GM18511 (cell line): ENCODE measurements at regions not wholly inside any gene's neighbourhood (a gene's known extent, or its start where the extent isn't known, plus 50 kb on each side); places are given as distances from the start of the nearest gene placed in this dataset.

Source experiments
- ATAC-seq: cut with Tn5 transposase; IDR thresholded peaks from one replicate; pipeline ENCODE4 v1.9.1; 2021; ENCODE audit warnings: mild to moderate bottlenecking, moderate library complexity; ENCODE audit not compliant: unreplicated experiment

DNA sequence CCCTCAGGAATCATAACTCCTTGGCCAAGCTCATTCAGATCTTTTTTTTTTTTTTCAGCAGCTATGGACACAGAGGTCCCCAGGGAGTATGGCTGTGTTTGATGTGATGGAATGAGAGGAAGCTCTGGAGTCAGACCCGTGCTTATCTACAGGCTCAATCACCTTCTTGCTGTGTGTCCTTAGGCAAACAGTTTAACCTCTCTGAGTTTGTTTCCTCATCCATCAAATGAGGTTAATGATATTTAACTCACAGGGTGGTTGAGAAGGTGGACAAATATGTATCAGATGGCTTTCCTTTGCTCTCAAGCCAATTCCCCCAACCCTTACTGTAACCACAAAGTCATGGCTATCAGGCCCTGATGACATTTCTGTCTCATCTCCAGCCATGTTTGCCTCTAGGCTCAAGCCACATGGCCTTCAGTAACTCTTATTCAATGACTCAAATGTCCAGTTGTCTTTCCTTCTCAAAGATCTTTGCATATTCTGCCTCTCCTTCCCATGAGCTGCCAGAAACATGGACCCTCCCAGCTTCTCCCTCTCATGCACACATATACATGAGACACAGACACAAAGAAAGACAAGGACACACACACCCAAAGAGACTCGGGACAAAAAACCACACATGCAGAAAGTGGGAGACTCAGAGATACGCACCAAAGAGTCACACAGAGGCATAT, 303.5 kb upstream of the KAZN start:
- ATAC-seq, result no peak

GRCh38 chr1:14296795-14297194, 301.7 kb upstream of the KAZN start:
- ATAC-seq, result no peak

- ATAC-seq, result no peak
These were observed 301.1 kb upstream of the KAZN start for GRCh38 chr1:14297356-14297755.

DNA sequence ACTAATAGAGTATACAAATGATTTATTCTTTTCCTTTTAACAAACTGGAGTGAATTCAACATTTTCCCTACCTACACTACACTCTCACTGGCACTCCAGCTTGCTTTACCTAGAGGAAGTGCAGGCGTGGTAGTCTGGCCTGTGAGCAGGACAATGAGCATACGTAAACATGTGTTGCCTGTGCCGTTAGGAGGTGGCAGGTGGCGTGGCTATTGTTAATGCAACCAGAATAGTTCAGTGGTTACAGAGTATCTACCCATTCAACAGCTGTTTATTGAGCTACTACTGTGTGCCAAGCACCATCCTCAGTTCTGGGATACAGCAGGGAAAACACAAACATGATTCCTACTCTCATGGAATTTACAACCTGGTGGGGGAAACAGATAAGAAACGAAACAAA, 299.7 kb upstream of the KAZN start:
- no peak for ATAC-seq

DNA sequence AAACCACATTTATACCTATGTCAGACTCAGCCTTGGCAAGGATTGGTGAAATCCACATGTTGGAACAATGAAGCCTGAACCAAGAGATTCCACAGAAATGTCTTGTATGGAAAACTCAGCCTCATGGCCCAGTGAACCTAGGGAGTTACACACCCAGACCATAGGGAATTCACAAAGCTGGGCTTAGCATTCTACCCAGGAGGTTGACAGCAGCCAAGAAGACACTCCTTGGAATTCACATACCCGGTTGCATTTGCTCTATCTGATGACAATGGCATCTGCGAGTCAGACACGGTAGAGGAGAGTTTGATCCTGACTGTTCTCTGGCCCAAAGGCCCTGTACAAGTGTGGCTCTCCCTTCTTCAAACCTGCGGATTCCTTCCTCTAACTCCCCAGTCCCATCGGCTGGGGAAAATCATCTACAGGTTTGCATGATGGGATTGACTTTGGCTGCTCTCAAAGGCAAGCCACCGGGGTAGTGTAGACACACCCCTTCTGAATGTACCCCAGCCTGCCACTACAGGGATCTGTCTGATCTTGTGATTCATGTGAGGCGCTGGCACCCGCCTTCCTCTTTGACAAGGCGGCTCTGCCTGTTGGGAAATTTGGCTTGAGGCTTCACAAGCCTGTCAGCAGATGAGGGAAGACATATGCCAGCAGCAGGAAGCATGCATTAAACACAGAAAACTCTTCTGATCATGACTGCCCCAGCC, 297.3 kb upstream of the KAZN start:
- no peak for ATAC-seq

- no peak for ATAC-seq
These were observed 296.8 kb upstream of the KAZN start for GRCh38 chr1:14301704-14302024.

DNA sequence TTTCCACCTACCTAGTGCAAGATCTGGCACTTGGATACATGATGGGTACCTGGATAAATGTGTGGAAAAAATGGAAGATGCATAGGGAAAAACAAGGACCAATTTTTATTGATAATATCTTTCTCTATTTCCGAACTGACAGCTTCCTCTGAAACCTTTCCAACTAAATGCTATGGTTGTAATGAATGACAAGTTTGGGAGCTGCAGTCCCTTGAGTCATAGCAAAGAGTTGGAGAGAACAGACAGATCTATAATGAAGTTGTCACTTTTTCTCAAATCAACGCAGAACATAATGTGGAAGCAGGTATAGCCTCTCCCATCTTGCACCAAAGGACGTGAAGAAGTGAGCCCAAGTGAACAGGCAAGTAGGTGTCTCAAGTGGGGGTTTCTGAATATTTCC, 296.5 kb upstream of the KAZN start:
- ATAC-seq, result no peak

GRCh38 chr1:14303011-14303410, 295.5 kb upstream of the KAZN start:
- no peak for ATAC-seq

DNA sequence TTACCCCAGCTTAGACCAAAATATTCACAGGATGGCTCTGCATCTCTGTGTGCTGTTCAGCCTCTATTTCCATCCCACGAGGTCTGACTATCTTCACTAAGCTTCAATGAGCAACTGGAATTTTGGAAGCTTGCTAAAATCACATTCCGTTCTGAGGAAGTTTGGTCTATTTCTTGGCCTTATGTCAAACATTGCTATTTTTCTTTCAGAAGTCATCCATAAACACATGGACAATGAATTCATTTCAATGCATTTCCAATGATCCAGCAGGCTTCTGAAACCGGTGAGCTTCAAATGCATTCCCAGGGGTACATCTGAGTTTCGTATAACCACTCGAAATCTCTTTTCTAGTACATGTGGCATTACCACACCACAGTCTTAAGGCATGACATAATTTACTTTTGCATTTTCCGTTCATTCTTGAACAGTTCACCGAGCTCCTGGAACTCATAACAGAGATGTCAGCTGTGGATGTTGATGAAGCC, 294.1 kb upstream of the KAZN start:
- no peak for ATAC-seq

DNA sequence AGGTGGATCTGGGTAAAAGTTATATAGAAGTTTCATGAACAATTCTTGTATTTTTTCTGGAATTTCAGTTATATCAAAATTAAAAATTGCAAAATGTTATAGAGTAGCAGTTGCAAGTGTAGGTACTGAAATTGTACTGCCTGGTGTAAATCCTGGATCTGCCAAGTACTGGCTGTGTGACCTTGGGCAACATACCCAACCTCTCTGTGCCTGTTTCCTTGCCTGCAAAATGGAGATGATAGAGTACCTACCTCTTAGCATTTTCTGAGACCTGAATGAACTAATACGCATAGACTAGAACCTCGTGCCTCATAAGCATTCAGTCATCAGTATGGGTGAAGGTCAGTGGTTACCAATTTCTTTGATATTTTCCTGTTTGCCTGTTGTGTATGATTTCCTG, 290.0 kb upstream of the KAZN start:
- ATAC-seq, result no peak

DNA sequence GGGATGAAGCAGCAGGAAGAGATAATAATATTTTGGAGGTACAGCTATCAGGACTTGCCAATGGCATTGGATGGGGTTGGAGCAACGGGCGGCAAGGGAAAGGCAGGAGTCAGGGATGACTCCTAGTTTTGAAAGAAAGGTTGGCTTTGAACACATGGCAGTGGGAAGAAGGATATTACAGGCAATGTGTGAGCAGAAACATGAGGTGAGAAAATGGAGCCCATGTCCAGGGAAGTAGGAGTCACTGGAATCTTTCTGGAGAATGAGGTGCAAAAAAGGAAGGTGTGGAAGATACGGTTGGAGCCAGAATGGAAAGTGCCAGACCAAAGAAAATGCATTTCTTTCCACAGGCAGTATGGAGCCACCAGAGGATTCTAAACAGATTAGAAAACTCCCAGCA, 288.5 kb upstream of the KAZN start:
- ATAC-seq, result no peak

DNA sequence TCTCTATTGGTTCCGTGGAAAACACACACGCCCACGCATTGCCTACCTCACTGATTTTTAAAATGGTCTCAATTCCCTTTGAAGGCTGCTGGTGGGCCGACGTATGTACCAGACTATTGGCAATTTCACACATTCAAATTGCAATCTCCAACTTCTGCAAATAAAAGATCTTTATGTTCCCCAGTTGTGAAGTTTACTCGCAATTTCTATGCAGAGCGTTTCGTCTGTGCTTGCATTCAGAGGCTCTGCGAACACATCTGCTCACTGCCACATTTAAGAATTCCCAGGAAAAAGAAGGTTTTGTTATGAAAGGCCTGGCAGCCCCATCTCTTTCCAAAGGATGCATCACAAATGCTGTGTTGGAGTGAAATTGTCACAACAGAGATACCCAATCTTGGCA, 288.0 kb upstream of the KAZN start:
- ATAC-seq, result no peak

DNA sequence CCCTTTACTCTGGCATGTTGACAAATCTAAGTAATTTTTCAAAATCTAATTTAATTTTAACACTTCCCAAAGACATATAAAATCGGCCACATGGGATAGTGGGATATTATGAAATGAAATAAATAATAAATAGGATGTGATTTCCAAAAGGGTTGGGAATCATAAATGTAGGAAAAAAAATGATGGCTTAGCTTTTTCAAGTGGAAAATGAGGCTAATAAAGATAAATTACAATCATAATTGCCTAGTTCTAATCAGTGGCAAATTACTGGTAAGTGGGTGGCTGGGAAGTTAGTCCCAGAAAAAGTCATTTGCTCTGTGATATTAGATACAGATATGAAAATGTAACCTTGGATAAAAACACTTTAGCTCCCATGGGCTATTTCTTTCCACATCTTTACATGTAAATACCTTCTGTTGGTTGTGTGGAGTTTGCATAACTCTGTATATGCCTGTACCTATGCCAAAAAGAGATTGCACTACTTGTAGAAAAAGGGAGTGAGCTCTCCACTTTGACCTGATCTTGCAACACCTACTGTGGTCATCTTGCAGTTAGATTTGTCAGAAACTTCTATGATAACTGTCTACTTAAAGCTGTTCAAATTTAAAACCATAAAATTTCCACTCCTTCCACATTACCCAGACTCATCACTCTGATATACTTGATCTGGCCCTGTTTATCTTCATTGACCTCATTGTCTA, 284.6 kb upstream of the KAZN start:
- ATAC-seq, result no peak

DNA sequence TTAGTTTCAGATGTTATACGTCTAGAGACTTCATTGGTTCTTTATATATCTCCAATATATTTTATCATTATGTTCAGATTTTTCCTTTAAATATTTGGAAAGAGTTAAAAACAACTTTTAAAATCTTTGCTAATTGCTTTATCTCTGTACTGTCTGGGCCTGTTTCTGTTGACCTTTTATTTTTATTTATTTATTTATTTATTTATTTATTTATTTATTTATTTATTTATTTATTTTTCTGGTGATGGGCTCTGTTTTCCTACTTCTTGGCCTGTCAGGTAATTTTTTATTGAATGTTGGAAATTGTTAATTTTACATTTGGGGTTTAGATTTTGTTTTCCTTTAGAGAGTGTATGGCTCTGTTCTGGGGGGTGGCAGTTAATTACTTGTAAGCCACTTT, 279.7 kb upstream of the KAZN start:
- ATAC-seq, result no peak

GRCh38 chr1:14320518-14320917, 278.0 kb upstream of the KAZN start:
- ATAC-seq, result no peak

DNA sequence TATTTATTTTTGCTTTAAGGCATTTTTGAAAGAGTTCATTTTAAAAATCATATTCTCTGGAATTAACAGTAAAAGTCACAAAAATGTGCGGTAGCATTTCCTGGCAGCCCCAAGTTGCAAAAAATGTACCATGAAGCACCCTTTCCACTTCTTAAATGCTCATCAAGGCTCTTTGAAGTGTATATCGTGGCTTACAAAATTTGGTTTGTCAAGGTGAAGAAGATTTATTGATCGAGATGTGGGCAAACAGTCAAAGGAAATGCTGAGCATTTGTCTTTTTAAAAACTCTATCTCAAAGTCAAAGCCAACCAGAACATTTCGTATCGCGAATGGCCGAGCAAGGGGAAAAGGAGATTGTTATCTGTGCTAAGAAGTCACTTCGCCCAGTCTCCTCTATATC, 277.5 kb upstream of the KAZN start:
- no peak for ATAC-seq

DNA sequence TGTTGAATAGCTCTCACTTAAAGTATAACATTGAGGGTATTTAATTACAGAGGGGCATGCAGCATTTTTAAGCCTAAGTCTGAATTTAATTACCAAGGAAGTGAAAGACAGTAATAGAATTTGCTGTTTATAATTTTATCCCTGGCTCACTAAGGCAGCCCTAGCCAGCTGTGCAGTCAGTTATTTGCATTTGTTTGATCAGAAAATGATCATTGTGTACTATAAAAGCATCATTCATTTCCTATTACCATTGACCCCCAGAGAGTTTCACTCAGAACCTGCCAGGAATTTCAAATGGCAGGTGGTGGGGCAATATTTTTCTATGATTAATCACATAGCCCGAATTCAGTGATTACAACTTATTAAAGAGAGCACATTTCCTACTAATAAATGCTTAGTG, 277.1 kb upstream of the KAZN start:
- no peak for ATAC-seq

GRCh38 chr1:14323568-14324247, 274.8 kb upstream of the KAZN start:
- ATAC-seq, result no peak

- ATAC-seq, result no peak
These were observed 274.2 kb upstream of the KAZN start for GRCh38 chr1:14324248-14324630.

DNA sequence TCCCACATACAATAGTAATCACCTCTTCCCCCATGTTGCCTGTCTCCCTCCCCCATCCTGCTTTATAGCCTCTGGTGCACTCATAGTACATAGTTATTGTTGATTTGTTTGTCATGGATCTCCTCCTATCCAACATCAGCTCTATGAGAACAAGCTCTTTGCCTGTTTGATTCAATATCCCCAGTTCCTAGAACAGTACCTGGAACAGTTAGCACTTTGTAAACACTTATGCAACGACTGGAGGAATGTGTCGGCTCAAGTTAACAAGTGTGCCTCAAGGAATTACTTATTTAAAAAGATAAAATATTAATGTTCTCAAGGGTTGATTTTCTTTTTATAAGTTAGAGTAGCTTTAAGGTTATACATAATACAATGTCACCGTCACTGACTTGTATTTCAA, 271.6 kb upstream of the KAZN start:
- ATAC-seq, result no peak

- no peak for ATAC-seq
These were observed 269.8 kb upstream of the KAZN start for GRCh38 chr1:14328685-14329084.

GRCh38 chr1:14332158-14332557, 266.3 kb upstream of the KAZN start:
- ATAC-seq, result no peak
